ENCODE measurements at regions not wholly inside any gene's neighbourhood (a gene's known extent, or its start where the extent isn't known, plus 50 kb on each side); places are given as distances from the start of the nearest gene placed in this dataset.
"Not testable (repeated sequence)": the region's sequence is repeated elsewhere in the genome, so short reads cannot be mapped to it uniquely, and the experiment has no call there.

- in situ Hi-C loops (cut with HindIII; ENCODE audit: low sequenced_read_pairs): no loop called here
- no peak overlapping the region for H3K4me3 ChIP-seq (ENCODE audit: low read depth, low read length)
- TF ChIP-seq CTCF (IDR thresholded peaks at IDR 0.05; ENCODE audit: low read depth, low read length, missing control alignments): no peak
- no peak for DNase-seq (ENCODE audit: low read depth)
Measured at GRCh38 chr5:104052558-104053352, 490.2 kb upstream of the NUDT12 start.

GRCh38 chr5:104050436-104050835, 487.8 kb upstream of the NUDT12 start:
- in situ Hi-C loops (cut with HindIII; ENCODE audit: low sequenced_read_pairs): no loop called here
- no peak for TF ChIP-seq CTCF (IDR thresholded peaks at IDR 0.05; ENCODE audit: low read depth, low read length, missing control alignments)
- DNase-seq (ENCODE audit: low read depth): no peak
- H3K4me3 ChIP-seq (ENCODE audit: low read depth, low read length): no peak overlapping the region

DNA sequence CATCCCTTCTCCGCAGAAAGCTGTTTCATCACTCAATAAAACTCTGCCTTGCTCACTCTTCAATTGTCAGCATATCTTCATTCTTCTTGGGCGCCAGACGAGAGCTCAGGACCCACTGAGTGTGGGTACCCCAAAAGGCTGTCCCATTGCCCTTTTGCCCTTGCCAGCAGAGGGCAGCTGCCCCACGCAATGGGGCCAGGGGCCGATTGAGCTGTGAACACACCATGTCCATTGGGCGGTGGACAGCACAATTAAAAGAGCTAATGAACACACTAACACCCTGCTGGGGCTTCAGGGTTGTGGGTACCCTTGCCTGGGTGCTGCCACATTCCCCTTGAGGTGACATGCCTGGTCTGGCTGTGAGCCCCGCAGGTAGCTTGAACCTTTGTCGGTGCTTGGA, 487.2 kb upstream of the NUDT12 start:
- no peak for DNase-seq (ENCODE audit: low read depth)
- H3K4me3 ChIP-seq (ENCODE audit: low read depth, low read length): no peak overlapping the region
- in situ Hi-C loops (cut with HindIII; ENCODE audit: low sequenced_read_pairs): no loop called here
- TF ChIP-seq CTCF (IDR thresholded peaks at IDR 0.05; ENCODE audit: low read depth, low read length, missing control alignments): no peak

DNA sequence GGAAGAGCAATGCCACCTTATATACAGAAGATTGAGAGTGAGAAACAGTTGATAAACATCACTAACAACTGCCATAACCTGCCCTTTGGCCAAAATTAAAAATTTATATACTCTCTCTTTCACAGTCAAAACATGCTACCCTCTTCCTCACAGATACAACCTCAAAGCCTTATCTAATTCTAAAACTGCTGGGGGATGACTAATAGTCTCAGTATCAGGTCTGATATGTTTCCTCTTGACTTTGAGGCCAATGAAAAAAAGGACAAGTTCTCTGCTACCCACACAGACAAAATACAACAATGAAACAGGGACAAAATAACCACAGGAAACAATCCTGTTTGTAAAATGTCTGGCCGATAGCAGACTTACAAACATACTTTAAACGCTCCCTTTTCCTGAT, 485.6 kb upstream of the NUDT12 start:
- H3K4me3 ChIP-seq (ENCODE audit: low read depth, low read length): no peak overlapping the region
- no peak for DNase-seq (ENCODE audit: low read depth)
- no peak for TF ChIP-seq CTCF (IDR thresholded peaks at IDR 0.05; ENCODE audit: low read depth, low read length, missing control alignments)
- in situ Hi-C loops (cut with HindIII; ENCODE audit: low sequenced_read_pairs): no loop called here

GRCh38 chr5:104045987-104046386, 483.4 kb upstream of the NUDT12 start:
- DNase-seq (ENCODE audit: low read depth): no peak
- in situ Hi-C loops (cut with HindIII; ENCODE audit: low sequenced_read_pairs): no loop called here
- no peak overlapping the region for H3K4me3 ChIP-seq (ENCODE audit: low read depth, low read length)
- TF ChIP-seq CTCF (IDR thresholded peaks at IDR 0.05; ENCODE audit: low read depth, low read length, missing control alignments): no peak

DNA sequence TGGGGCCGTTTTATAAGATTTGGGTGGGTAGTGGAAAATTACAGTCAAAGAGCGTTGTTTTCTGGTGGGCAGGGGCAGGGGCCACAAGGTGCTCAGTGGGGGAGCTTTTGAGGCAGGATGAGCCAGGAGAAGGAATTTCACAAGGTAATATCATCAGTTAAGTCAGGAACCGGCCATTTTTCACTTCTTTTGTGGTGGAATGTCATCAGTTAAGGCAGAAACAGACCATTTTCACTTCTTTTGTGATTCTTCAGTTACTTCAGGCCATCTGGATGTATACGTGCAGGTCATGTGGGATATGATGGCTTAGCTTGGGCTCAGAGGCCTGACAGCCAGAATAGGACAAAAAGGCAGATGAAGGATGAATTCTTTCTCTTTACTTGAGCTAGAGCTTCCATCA, 477.3 kb upstream of the NUDT12 start:
- DNase-seq (ENCODE audit: low read depth); H3K4me3 ChIP-seq (ENCODE audit: low read depth, low read length); in situ Hi-C loops (cut with HindIII; ENCODE audit: low sequenced_read_pairs): not testable (repeated sequence)

DNA sequence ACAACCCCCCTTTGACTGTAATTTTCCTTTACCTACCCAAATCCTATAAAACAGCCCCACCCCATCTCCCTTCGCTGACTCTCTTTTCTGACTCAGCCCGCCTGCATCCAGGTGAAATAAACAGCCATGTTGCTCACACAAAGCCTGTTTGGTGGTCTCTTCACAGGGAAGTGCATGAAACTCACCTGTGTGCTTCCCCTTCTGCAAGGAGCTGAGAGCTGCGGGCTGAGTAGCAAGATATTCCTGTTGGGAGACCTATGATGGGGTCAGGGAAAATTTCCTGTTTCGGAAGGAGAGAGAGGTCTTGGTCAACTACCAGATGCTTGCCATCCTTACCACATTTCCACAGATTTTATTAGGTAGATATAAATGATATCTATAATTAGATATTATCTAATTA, 474.5 kb upstream of the NUDT12 start:
- H3K4me3 ChIP-seq (ENCODE audit: low read depth, low read length); DNase-seq (ENCODE audit: low read depth); in situ Hi-C loops (cut with HindIII; ENCODE audit: low sequenced_read_pairs): not testable (repeated sequence)

GRCh38 chr5:104033186-104033585, 470.6 kb upstream of the NUDT12 start:
- DNase-seq (ENCODE audit: low read depth); H3K4me3 ChIP-seq (ENCODE audit: low read depth, low read length); in situ Hi-C loops (cut with HindIII; ENCODE audit: low sequenced_read_pairs): not testable (repeated sequence)
